ENCODE measurements at regions not wholly inside any gene's neighbourhood (a gene's known extent, or its start where the extent isn't known, plus 50 kb on each side); places are given as distances from the start of the nearest gene placed in this dataset.
"Not testable (repeated sequence)": the region's sequence is repeated elsewhere in the genome, so short reads cannot be mapped to it uniquely, and the experiment has no call there.

- TF ChIP-seq CTCF (conservative IDR thresholded peaks at IDR 0.05; ENCODE audit: low read depth), result peak; percentile 37; the same call in 1 of the 2 replicates
- POLR2A ChIA-PET (ENCODE audit: low non-redundant PET), result no interaction called here
Measured at GRCh38 chr9:33645706-33646105, 121.7 kb downstream of the ANKRD18B start.

GRCh38 chr9:33649463-33649862 lies 125.4 kb downstream of the ANKRD18B start:
- no peak overlapping the region for H3K27ac ChIP-seq
- TF ChIP-seq CTCF (conservative IDR thresholded peaks at IDR 0.05; ENCODE audit: low read depth), result no peak
- ChIA-PET POLR2A (ENCODE audit: low non-redundant PET) (no interaction called here), CTCF (interaction anchor here (1.2 kb wide), 1 partner anchor 25 kb away, joined by 4 read pairs; no protein-coding TSS in a partner anchor)
- DNase-seq (ENCODE audit: low spot score), result no peak

More at GRCh38 chr9:33645706-33646105, 121.7 kb downstream of the ANKRD18B start:
- CTCF ChIA-PET, result no interaction called here
- no peak for DNase-seq (ENCODE audit: low spot score)
- H3K27ac ChIP-seq, result no peak overlapping the region

GRCh38 chr9:33651125-33651524 lies 127.1 kb downstream of the ANKRD18B start:
- POLR2A ChIA-PET (ENCODE audit: low non-redundant PET), result no interaction called here
- CTCF ChIA-PET, result interaction anchor here (2.3 kb wide), 1 partner anchor 70 kb away, joined by 11 read pairs; no protein-coding TSS in a partner anchor
- no peak overlapping the region for H3K27ac ChIP-seq
- no peak for TF ChIP-seq CTCF (conservative IDR thresholded peaks at IDR 0.05; ENCODE audit: low read depth)
- no peak for DNase-seq (ENCODE audit: low spot score)

GRCh38 chr9:33659921-33660320 lies 135.4 kb upstream of the PRSS3 start:
- ChIA-PET CTCF (no interaction called here), POLR2A (ENCODE audit: low non-redundant PET) (no interaction called here)
- TF ChIP-seq CTCF (conservative IDR thresholded peaks at IDR 0.05; ENCODE audit: low read depth), result no peak
- no peak overlapping the region for H3K27ac ChIP-seq
- DNase-seq (ENCODE audit: low spot score), result no peak

GRCh38 chr9:33660772-33661171 lies 134.6 kb upstream of the PRSS3 start:
- CTCF ChIA-PET, result no interaction called here
- POLR2A ChIA-PET (ENCODE audit: low non-redundant PET), result no interaction called here
- no peak overlapping the region for H3K27ac ChIP-seq
- no peak for DNase-seq (ENCODE audit: low spot score)
- no peak for TF ChIP-seq CTCF (conservative IDR thresholded peaks at IDR 0.05; ENCODE audit: low read depth)

- no peak overlapping the region for H3K27ac ChIP-seq
- CTCF ChIA-PET, result no interaction called here
- TF ChIP-seq CTCF (conservative IDR thresholded peaks at IDR 0.05; ENCODE audit: low read depth), result no peak
- no peak for DNase-seq (ENCODE audit: low spot score)
- POLR2A ChIA-PET (ENCODE audit: low non-redundant PET), result no interaction called here
Measured at GRCh38 chr9:33661176-33661575, 134.2 kb upstream of the PRSS3 start.

GRCh38 chr9:33662871-33663270 lies 132.5 kb upstream of the PRSS3 start:
- TF ChIP-seq CTCF (conservative IDR thresholded peaks at IDR 0.05; ENCODE audit: low read depth), result no peak
- POLR2A ChIA-PET (ENCODE audit: low non-redundant PET), result no interaction called here
- no peak for DNase-seq (ENCODE audit: low spot score)
- CTCF ChIA-PET, result no interaction called here
- no peak overlapping the region for H3K27ac ChIP-seq

- POLR2A ChIA-PET (ENCODE audit: low non-redundant PET); DNase-seq (ENCODE audit: low spot score); H3K27ac ChIP-seq: not testable (repeated sequence)
- CTCF ChIA-PET, result interaction anchor here (1.2 kb wide), 1 partner anchor 53 kb away, joined by 6 read pairs; no protein-coding TSS in a partner anchor
Measured at GRCh38 chr9:33676194-33676745, 119.1 kb upstream of the PRSS3 start.

Measured in RWPE1 (cell line).